ENCODE measurements at regions not wholly inside any gene's neighbourhood (a gene's known extent, or its start where the extent isn't known, plus 50 kb on each side); places are given as distances from the start of the nearest gene placed in this dataset.
"Not testable (repeated sequence)": the region's sequence is repeated elsewhere in the genome, so short reads cannot be mapped to it uniquely, and the experiment has no call there.

- DNase-seq (ENCODE audit: low read depth), result no peak
These were observed 84.1 kb upstream of the ASB18 start for GRCh38 chr2:236348279-236348678.

GRCh38 chr2:236348976-236349375 is 84.8 kb upstream of the ASB18 start:
- no peak for DNase-seq (ENCODE audit: low read depth)

- no peak for DNase-seq (ENCODE audit: low read depth)
These were observed 86.2 kb upstream of the ASB18 start for GRCh38 chr2:236350426-236350825.

GRCh38 chr2:236351966-236352525 is 87.8 kb upstream of the ASB18 start:
- DNase-seq (ENCODE audit: low read depth), result no peak

- peak; percentile 13 for DNase-seq (ENCODE audit: low read depth)
These were observed 88.8 kb upstream of the ASB18 start for GRCh38 chr2:236352761-236353593.

- no peak for DNase-seq (ENCODE audit: low read depth)
These were observed 89.4 kb upstream of the ASB18 start for GRCh38 chr2:236353594-236353942.

- DNase-seq (ENCODE audit: low read depth), result no peak
These were observed 90.1 kb upstream of the ASB18 start for GRCh38 chr2:236354056-236354940.

- no peak for DNase-seq (ENCODE audit: low read depth)
These were observed 90.9 kb upstream of the ASB18 start for GRCh38 chr2:236354973-236355595.

GRCh38 chr2:236355911-236356310 is 91.7 kb upstream of the ASB18 start:
- DNase-seq (ENCODE audit: low read depth), result no peak

- DNase-seq (ENCODE audit: low read depth), result not testable (repeated sequence)
These were observed 92.1 kb upstream of the ASB18 start for GRCh38 chr2:236356321-236356720.

- DNase-seq (ENCODE audit: low read depth), result not testable (repeated sequence)
These were observed 94.3 kb upstream of the ASB18 start for GRCh38 chr2:236358482-236358881.

GRCh38 chr2:236359426-236360045 is 95.3 kb upstream of the ASB18 start:
- no peak for DNase-seq (ENCODE audit: low read depth)

- no peak for DNase-seq (ENCODE audit: low read depth)
These were observed 96.3 kb upstream of the ASB18 start for GRCh38 chr2:236360496-236360895.

- no peak for DNase-seq (ENCODE audit: low read depth)
These were observed 99.6 kb upstream of the ASB18 start for GRCh38 chr2:236363711-236364277.

- DNase-seq (ENCODE audit: low read depth), result no peak
These were observed 101.2 kb upstream of the ASB18 start for GRCh38 chr2:236365258-236366048.

- DNase-seq (ENCODE audit: low read depth), result no peak
These were observed 101.8 kb upstream of the ASB18 start for GRCh38 chr2:236366049-236366387.

- no peak for DNase-seq (ENCODE audit: low read depth)
These were observed 102.2 kb upstream of the ASB18 start for GRCh38 chr2:236366397-236366796.

GRCh38 chr2:236367506-236368289 is 103.5 kb upstream of the ASB18 start:
- DNase-seq (ENCODE audit: low read depth), result no peak

GRCh38 chr2:236369661-236370062 is 105.5 kb upstream of the ASB18 start:
- no peak for DNase-seq (ENCODE audit: low read depth)

GRCh38 chr2:236370847-236371409 is 106.7 kb upstream of the ASB18 start:
- DNase-seq (ENCODE audit: low read depth), result no peak
